Nephron (organoid): ENCODE measurements at regions not wholly inside any gene's neighbourhood (a gene's known extent, or its start where the extent isn't known, plus 50 kb on each side); places are given as distances from the start of the nearest gene placed in this dataset.
"Not testable (repeated sequence)": the region's sequence is repeated elsewhere in the genome, so short reads cannot be mapped to it uniquely, and the experiment has no call there.

Source experiments
- H3K27ac Mint-ChIP-seq, 3 experiments: 2 replicates each; pipeline ENCODE4 v1.8.0; 2020; ENCODE audit warnings: mixed read lengths in 3 of 3, mild to moderate bottlenecking in 2 of 3, moderate library complexity in 1 of 3
- H3K27me3 Mint-ChIP-seq: 2 replicates; pipeline ENCODE4 v1.8.0; 2021; ENCODE audit warnings: low read depth, mild to moderate bottlenecking, moderate library complexity, mixed read lengths
- H3K36me3 Mint-ChIP-seq: 2 replicates; pipeline ENCODE4 v1.8.0; 2020; ENCODE audit warnings: low read depth, mixed read lengths
- H3K4me1 Mint-ChIP-seq: 2 replicates; pipeline ENCODE4 v1.8.0; 2020; ENCODE audit warnings: mixed read lengths
- H3K4me3 Mint-ChIP-seq, 3 experiments: 2 replicates each; pipeline ENCODE4 v1.8.0; 2020; ENCODE audit warnings: mild to moderate bottlenecking in 3 of 3, mixed read lengths in 3 of 3, moderate library complexity in 2 of 3
- H3K9me3 Mint-ChIP-seq: 2 replicates; pipeline ENCODE4 v1.8.0; 2020; ENCODE audit warnings: mixed read lengths
- TF ChIP-seq, protein P1 (sequence below), 3 experiments: fragments of 200-600 bp; sonication (generic); IDR thresholded peaks; one replicate each; pipeline ENCODE4 v1.5.0; 2021; ENCODE audit warnings: antibody characterized with exemption in 3 of 3; ENCODE audit not compliant: unreplicated experiment in 3 of 3

DNA sequence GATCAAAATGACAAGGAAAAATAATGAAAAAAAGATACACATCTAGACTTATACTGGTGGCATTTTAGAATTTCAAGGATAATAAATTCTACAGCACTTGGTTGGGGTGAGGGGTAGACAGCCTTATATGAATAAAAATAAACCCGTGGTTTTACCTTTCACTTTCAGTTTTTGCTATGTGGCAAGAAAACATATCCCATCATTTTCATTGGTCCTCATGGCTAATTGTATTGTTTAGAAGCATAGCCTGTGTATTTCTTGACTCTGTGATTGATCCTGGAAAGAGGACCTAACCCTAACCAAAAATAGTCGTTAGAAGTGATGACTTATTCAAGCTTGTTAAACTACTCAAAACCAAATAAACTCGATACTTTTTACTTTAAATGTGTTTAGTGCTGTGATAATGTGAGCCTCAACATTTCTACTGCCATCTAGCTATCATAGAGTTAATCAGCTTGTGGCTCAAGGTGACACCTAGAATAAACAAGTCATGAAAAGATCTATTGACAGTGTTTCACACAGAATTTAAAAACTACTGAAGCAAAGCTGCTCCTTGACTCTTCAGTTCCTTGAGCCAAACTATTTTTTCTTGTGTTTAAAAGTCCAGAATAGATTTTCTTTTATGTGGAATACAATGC, 153.3 kb upstream of the IZUMO3 start:
- Mint-ChIP-seq H3K4me3 (peak overlapping the region in 1 of 3 experiments; percentile 31), H3K27ac (no peak overlapping the region), H3K9me3 (no peaks in the 10 kb centered on the region), H3K27me3 (no peaks in the 10 kb centered on the region), H3K4me1 (no peaks in the 10 kb centered on the region), H3K36me3 (no peaks in the 10 kb centered on the region)
- TF ChIP-seq, protein P1, sequence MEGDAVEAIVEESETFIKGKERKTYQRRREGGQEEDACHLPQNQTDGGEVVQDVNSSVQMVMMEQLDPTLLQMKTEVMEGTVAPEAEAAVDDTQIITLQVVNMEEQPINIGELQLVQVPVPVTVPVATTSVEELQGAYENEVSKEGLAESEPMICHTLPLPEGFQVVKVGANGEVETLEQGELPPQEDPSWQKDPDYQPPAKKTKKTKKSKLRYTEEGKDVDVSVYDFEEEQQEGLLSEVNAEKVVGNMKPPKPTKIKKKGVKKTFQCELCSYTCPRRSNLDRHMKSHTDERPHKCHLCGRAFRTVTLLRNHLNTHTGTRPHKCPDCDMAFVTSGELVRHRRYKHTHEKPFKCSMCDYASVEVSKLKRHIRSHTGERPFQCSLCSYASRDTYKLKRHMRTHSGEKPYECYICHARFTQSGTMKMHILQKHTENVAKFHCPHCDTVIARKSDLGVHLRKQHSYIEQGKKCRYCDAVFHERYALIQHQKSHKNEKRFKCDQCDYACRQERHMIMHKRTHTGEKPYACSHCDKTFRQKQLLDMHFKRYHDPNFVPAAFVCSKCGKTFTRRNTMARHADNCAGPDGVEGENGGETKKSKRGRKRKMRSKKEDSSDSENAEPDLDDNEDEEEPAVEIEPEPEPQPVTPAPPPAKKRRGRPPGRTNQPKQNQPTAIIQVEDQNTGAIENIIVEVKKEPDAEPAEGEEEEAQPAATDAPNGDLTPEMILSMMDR (IDR thresholded peaks at IDR 0.05; ENCODE audit: unreplicated experiment in 3 of 3): no peak

DNA sequence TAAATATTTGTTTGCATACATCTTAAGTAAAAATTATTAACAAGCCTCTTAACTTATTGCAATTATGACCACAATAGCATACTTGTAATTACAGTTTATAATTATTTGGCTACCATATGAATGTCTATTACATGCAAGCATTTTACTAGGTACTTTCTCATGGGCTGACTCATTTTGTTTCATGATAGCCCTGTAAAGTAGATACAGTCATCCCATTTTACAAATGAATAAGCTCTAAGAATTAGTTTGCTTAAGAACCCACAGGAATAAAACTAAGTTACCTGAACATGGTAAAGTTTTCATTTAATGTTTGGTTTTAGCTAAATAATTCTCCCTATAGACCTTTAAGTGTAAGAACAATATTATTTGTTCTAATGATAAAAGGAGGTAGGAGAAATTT, 126.6 kb upstream of the IZUMO3 start:
- peaks cover 6% of the 10 kb centered on the region for H3K9me3 Mint-ChIP-seq
- no peak overlapping the region for H3K4me3 Mint-ChIP-seq
- TF ChIP-seq, protein P1 (IDR thresholded peaks at IDR 0.05; ENCODE audit: unreplicated experiment in 3 of 3): no peak
- H3K27ac Mint-ChIP-seq: no peak overlapping the region
- no peaks in the 10 kb centered on the region for H3K27me3 Mint-ChIP-seq
- H3K36me3 Mint-ChIP-seq: no peaks in the 10 kb centered on the region
- H3K4me1 Mint-ChIP-seq: no peaks in the 10 kb centered on the region

DNA sequence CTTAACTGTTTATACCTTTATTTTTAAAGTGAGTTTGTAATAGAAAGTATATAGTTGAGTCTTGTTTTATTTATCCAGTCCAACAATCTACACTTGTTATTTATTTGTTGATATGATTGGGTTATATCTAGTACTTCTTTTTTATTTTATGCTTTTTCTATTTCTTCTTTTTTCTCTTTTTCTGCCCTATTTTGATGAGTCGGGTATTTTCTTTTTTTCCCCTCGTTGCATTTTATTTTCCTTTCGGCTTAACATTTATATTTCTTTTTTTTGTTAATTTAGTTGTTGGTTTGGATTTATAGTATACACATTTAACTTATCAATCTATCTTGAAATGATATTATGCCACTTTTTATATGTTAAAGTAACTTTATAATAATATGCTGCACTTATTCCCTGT, 111.7 kb upstream of the IZUMO3 start:
- TF ChIP-seq, protein P1 (IDR thresholded peaks at IDR 0.05; ENCODE audit: unreplicated experiment in 3 of 3): no peak
- H3K4me1 Mint-ChIP-seq: no peaks in the 10 kb centered on the region
- peaks cover 13% of the 10 kb centered on the region for H3K9me3 Mint-ChIP-seq
- no peaks in the 10 kb centered on the region for H3K27me3 Mint-ChIP-seq
- H3K36me3 Mint-ChIP-seq: no peaks in the 10 kb centered on the region
- no peak overlapping the region for H3K4me3 Mint-ChIP-seq
- H3K27ac Mint-ChIP-seq: no peak overlapping the region

DNA sequence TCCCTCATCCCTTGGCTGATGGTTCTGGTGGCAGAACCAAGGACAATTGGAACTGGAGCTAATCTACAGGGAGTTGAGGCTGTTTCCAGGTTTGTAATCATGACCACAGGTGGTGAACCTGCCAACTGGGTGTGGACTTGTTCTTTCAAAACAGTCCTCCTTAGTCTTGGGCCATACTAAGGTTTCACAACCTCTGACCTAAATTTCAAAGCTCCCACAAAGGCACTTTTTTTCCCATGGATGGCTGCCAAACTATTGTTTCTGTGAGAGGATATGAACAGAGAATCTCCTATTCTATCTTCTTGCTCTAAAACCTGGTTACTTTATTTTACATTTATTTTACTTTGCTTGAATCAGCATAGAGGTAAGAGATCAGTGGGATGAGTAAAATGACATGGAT, 106.5 kb upstream of the IZUMO3 start:
- Mint-ChIP-seq H3K9me3 (peaks cover 19% of the 10 kb centered on the region), H3K36me3 (no peaks in the 10 kb centered on the region), H3K27ac (no peak overlapping the region), H3K4me1 (no peaks in the 10 kb centered on the region), H3K4me3 (no peak overlapping the region), H3K27me3 (no peaks in the 10 kb centered on the region)
- TF ChIP-seq, protein P1 (IDR thresholded peaks at IDR 0.05; ENCODE audit: unreplicated experiment in 3 of 3): no peak

DNA sequence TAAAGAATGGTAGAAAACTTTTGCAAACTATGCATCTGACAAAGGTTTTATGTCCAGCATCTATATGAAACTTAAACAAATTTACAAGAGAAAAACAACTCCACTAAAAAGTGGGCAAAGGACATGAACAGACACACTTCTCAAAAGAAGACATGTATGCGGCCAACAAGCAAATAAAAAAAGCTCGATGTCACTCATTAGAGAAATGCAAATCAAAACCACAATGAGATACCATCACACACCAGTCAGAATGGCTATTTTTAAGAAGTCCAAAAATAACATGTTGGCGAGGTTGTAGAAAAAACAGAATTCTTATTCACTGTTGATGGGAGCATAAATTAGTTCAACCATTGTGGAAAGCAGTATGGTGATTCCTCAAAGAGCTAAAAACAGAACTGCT, 83.1 kb upstream of the IZUMO3 start:
- H3K27ac Mint-ChIP-seq, H3K4me1 Mint-ChIP-seq, H3K27me3 Mint-ChIP-seq, H3K4me3 Mint-ChIP-seq, H3K9me3 Mint-ChIP-seq, H3K36me3 Mint-ChIP-seq: not testable (repeated sequence)

DNA sequence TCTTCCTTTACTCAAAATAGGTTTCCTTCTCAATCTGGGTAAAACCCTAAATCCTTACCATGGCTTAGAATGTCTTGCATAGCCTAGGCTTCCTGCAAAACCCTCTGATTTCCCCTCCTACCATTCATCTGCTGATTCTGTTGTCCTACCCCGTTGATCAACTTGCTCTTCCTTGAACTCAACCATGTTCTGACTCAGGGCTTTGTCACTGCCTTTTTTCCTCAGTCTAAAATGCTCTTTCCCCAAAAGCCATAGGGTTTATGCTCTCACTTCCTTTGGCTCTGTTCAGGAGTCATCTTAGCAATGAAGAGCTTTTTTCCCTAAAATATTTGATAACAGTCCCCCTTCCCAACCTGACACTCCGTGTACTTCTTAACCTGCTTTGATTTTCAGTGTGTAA, 79.4 kb upstream of the IZUMO3 start:
- no peaks in the 10 kb centered on the region for H3K36me3 Mint-ChIP-seq
- H3K27me3 Mint-ChIP-seq: no peaks in the 10 kb centered on the region
- peaks cover 12% of the 10 kb centered on the region for H3K4me1 Mint-ChIP-seq
- no peaks in the 10 kb centered on the region for H3K9me3 Mint-ChIP-seq
- TF ChIP-seq, protein P1 (IDR thresholded peaks at IDR 0.05; ENCODE audit: unreplicated experiment in 3 of 3): no peak
- H3K4me3 Mint-ChIP-seq: no peak overlapping the region
- no peak overlapping the region for H3K27ac Mint-ChIP-seq
